ENCODE measurements at regions not wholly inside any gene's neighbourhood (a gene's known extent, or its start where the extent isn't known, plus 50 kb on each side); places are given as distances from the start of the nearest gene placed in this dataset.

- no peaks in the 10 kb centered on the region for H3K23me2 ChIP-seq (ENCODE audit: insufficient read length, low read depth, low read length, poor library complexity, severe bottlenecking)
- no peaks in the 10 kb centered on the region for H3K27me3 ChIP-seq (ENCODE audit: insufficient read depth, low read length)
- no peaks in the 10 kb centered on the region for H3K79me1 ChIP-seq (ENCODE audit: insufficient read depth, low read depth, low read length, poor library complexity, severe bottlenecking)
- H4K20me1 ChIP-seq (ENCODE audit: control insufficient read depth, insufficient read depth, insufficient read length) = no peaks in the 10 kb centered on the region
- H3K56ac ChIP-seq (ENCODE audit: insufficient read length, low read depth, low read length) = no peak overlapping the region
- no CpG with 5 or more reads among the region's 3 CpGs for WGBS (ENCODE audit: extremely low coverage, insufficient read length, low lambda C conversion rate)
- H2AFZ ChIP-seq (ENCODE audit: low read length) = no peak overlapping the region
- no peaks in the 10 kb centered on the region for H3K9me3 ChIP-seq (ENCODE audit: control insufficient read depth, low read depth, low read length)
- TF ChIP-seq CTCF (conservative IDR thresholded peaks at IDR 0.05) = no peak
- DNase-seq = no peak
- H3K4me1 Mint-ChIP-seq = no peaks in the 10 kb centered on the region
- no peaks in the 10 kb centered on the region for H3K36me3 Mint-ChIP-seq (ENCODE audit: insufficient read depth in 1 of 3, low read depth in 3 of 3)
- H3T11ph ChIP-seq (ENCODE audit: low read length) = no peak overlapping the region
- H2BK12ac ChIP-seq (ENCODE audit: insufficient read length, low read depth, low read length) = no peak overlapping the region
- no peaks in the 10 kb centered on the region for H3K4me1 ChIP-seq (ENCODE audit: insufficient read depth, low read length)
- H3K27ac ChIP-seq (ENCODE audit: insufficient read length, low read depth, low read length) = no peak overlapping the region
- H3K4ac ChIP-seq (ENCODE audit: low read depth, low read length) = no peak overlapping the region
- no peaks in the 10 kb centered on the region for H3K79me2 ChIP-seq (ENCODE audit: insufficient read depth, low read length)
- no peak overlapping the region for H3K4me3 Mint-ChIP-seq
- H2BK5ac ChIP-seq (ENCODE audit: insufficient read length, low read length) = no peak overlapping the region
- H4K5ac ChIP-seq (ENCODE audit: insufficient read length, low read depth, low read length) = no peak overlapping the region
- no peaks in the 10 kb centered on the region for H3K9me3 Mint-ChIP-seq
- no peak overlapping the region for H3K23ac ChIP-seq (ENCODE audit: insufficient read length, low read depth, low read length)
- H2BK20ac ChIP-seq (ENCODE audit: low read depth, low read length, poor library complexity, severe bottlenecking) = no peak overlapping the region
- H3K27me3 Mint-ChIP-seq (ENCODE audit: low read depth) = no peaks in the 10 kb centered on the region
- H2BK15ac ChIP-seq (ENCODE audit: low read depth, low read length) = no peak overlapping the region
- H4K91ac ChIP-seq (ENCODE audit: insufficient read length, low read depth, low read length) = no peak overlapping the region
- no peak overlapping the region for H2AK5ac ChIP-seq (ENCODE audit: insufficient read length, low read length)
- H4K8ac ChIP-seq (replicated peaks; ENCODE audit: insufficient read length, low read depth, low read length) = no peak overlapping the region
- no peak overlapping the region for H3K4me2 ChIP-seq (ENCODE audit: insufficient read depth, insufficient read length, low read length)
- no peak overlapping the region for H3K18ac ChIP-seq (ENCODE audit: insufficient read length, low read depth, low read length)
- H3K14ac ChIP-seq (ENCODE audit: insufficient read depth, low read length) = no peak overlapping the region
- H3K27ac Mint-ChIP-seq = no peak overlapping the region
- no peak overlapping the region for H2BK120ac ChIP-seq (ENCODE audit: low read depth, low read length, poor library complexity, severe bottlenecking)
- H3K9ac ChIP-seq (ENCODE audit: extremely low read depth, insufficient read length, low read length) = no peak overlapping the region
Measured at GRCh38 chr5:28450997-28451396, 1412.6 kb upstream of the CDH9 start.

Data from H9 (cell line).